ENCODE measurements at regions not wholly inside any gene's neighbourhood (a gene's known extent, or its start where the extent isn't known, plus 50 kb on each side); places are given as distances from the start of the nearest gene placed in this dataset.

- no peak for DNase-seq
- no peaks in the 10 kb centered on the region for H3K36me3 ChIP-seq
- no peak for TF ChIP-seq CTCF (IDR thresholded peaks at IDR 0.05; ENCODE audit: low read depth, low read length)
- H3K27ac ChIP-seq = no peak overlapping the region
- no peak overlapping the region for H3K4me3 ChIP-seq (ENCODE audit: low read depth, low read length)
- H3K9me3 ChIP-seq (ENCODE audit: severe bottlenecking) = no peaks in the 10 kb centered on the region
- H3K27me3 ChIP-seq (ENCODE audit: insufficient read depth, low read depth, severe bottlenecking) = no peaks in the 10 kb centered on the region
These were observed 195.8 kb downstream of the RAD51AP2 start for GRCh38 chr2:17322461-17322860.

GRCh38 chr2:17319090-17319489 lies 199.2 kb downstream of the RAD51AP2 start:
- TF ChIP-seq CTCF (IDR thresholded peaks at IDR 0.05; ENCODE audit: low read depth, low read length) = no peak
- no peaks in the 10 kb centered on the region for H3K9me3 ChIP-seq (ENCODE audit: severe bottlenecking)
- no peaks in the 10 kb centered on the region for H3K27me3 ChIP-seq (ENCODE audit: insufficient read depth, low read depth, severe bottlenecking)
- no peaks in the 10 kb centered on the region for H3K36me3 ChIP-seq
- DNase-seq = no peak
- H3K4me3 ChIP-seq (ENCODE audit: low read depth, low read length) = no peak overlapping the region
- H3K27ac ChIP-seq = no peak overlapping the region

- Histone ChIP-seq H3K4me3 (ENCODE audit: low read depth, low read length) (no peak overlapping the region), H3K36me3 (no peaks in the 10 kb centered on the region), H3K27ac (no peak overlapping the region), H3K9me3 (ENCODE audit: severe bottlenecking) (no peaks in the 10 kb centered on the region), H3K27me3 (ENCODE audit: insufficient read depth, low read depth, severe bottlenecking) (no peaks in the 10 kb centered on the region)
- TF ChIP-seq CTCF (IDR thresholded peaks at IDR 0.05; ENCODE audit: low read depth, low read length) = no peak
- DNase-seq = no peak
These were observed 200.2 kb downstream of the RAD51AP2 start for GRCh38 chr2:17318013-17318412.

- Histone ChIP-seq H3K36me3 (no peaks in the 10 kb centered on the region), H3K9me3 (ENCODE audit: severe bottlenecking) (no peaks in the 10 kb centered on the region), H3K27ac (no peak overlapping the region), H3K4me3 (ENCODE audit: low read depth, low read length) (no peak overlapping the region), H3K27me3 (ENCODE audit: insufficient read depth, low read depth, severe bottlenecking) (no peaks in the 10 kb centered on the region)
- TF ChIP-seq CTCF (IDR thresholded peaks at IDR 0.05; ENCODE audit: low read depth, low read length) = no peak
- no peak for DNase-seq
These were observed 200.7 kb downstream of the RAD51AP2 start for GRCh38 chr2:17317439-17317976.

GRCh38 chr2:17313261-17313660 lies 205.0 kb downstream of the RAD51AP2 start:
- Histone ChIP-seq H3K36me3 (no peaks in the 10 kb centered on the region), H3K27me3 (ENCODE audit: insufficient read depth, low read depth, severe bottlenecking) (no peaks in the 10 kb centered on the region), H3K4me3 (ENCODE audit: low read depth, low read length) (no peak overlapping the region), H3K9me3 (ENCODE audit: severe bottlenecking) (no peaks in the 10 kb centered on the region), H3K27ac (no peak overlapping the region)
- no peak for DNase-seq
- TF ChIP-seq CTCF (IDR thresholded peaks at IDR 0.05; ENCODE audit: low read depth, low read length) = no peak

All from WERI-Rb-1 (cell line).